ENCODE measurements at regions not wholly inside any gene's neighbourhood (a gene's known extent, or its start where the extent isn't known, plus 50 kb on each side); places are given as distances from the start of the nearest gene placed in this dataset.

- no peak overlapping the region for H2BK5ac ChIP-seq (ENCODE audit: insufficient read length, low read length)
- no peak for DNase-seq
- no peak overlapping the region for H2BK120ac ChIP-seq (ENCODE audit: low read depth, low read length, poor library complexity, severe bottlenecking)
- H3K9ac ChIP-seq (ENCODE audit: extremely low read depth, insufficient read length, low read length) = no peak overlapping the region
- H2BK12ac ChIP-seq (ENCODE audit: insufficient read length, low read depth, low read length) = no peak overlapping the region
- WGBS (ENCODE audit: extremely low coverage, insufficient read length, low lambda C conversion rate) = no CpG with 5 or more reads among the region's 5 CpGs
- no peaks in the 10 kb centered on the region for H3K36me3 Mint-ChIP-seq (ENCODE audit: insufficient read depth in 1 of 3, low read depth in 3 of 3)
- no peak overlapping the region for H3K4me3 Mint-ChIP-seq
- H3K27me3 ChIP-seq (ENCODE audit: insufficient read depth, low read length) = no peaks in the 10 kb centered on the region
- H2BK20ac ChIP-seq (ENCODE audit: low read depth, low read length, poor library complexity, severe bottlenecking) = no peak overlapping the region
- no peak overlapping the region for H3K14ac ChIP-seq (ENCODE audit: insufficient read depth, low read length)
- H3K4ac ChIP-seq (ENCODE audit: low read depth, low read length) = no peak overlapping the region
- H3K56ac ChIP-seq (ENCODE audit: insufficient read length, low read depth, low read length) = no peak overlapping the region
- no peak overlapping the region for H3K4me2 ChIP-seq (ENCODE audit: insufficient read depth, insufficient read length, low read length)
- H3T11ph ChIP-seq (ENCODE audit: low read length) = no peak overlapping the region
- H3K4me1 ChIP-seq (ENCODE audit: insufficient read depth, low read length) = no peaks in the 10 kb centered on the region; the same call in 1 of the 2 replicates
- no peaks in the 10 kb centered on the region for H3K27me3 Mint-ChIP-seq (ENCODE audit: low read depth)
- H3K79me1 ChIP-seq (ENCODE audit: insufficient read depth, low read depth, low read length, poor library complexity, severe bottlenecking) = no peaks in the 10 kb centered on the region
- no peaks in the 10 kb centered on the region for H3K23me2 ChIP-seq (ENCODE audit: insufficient read length, low read depth, low read length, poor library complexity, severe bottlenecking)
- no peak overlapping the region for H3K27ac Mint-ChIP-seq
- no peak overlapping the region for H2BK15ac ChIP-seq (ENCODE audit: low read depth, low read length)
- H2AFZ ChIP-seq (ENCODE audit: low read length) = no peak overlapping the region
- no peak overlapping the region for H3K23ac ChIP-seq (ENCODE audit: insufficient read length, low read depth, low read length)
- no peak overlapping the region for H2AK5ac ChIP-seq (ENCODE audit: insufficient read length, low read length)
- no peaks in the 10 kb centered on the region; a peak in 1 of 4 replicates for H3K4me1 Mint-ChIP-seq
- H3K27ac ChIP-seq (ENCODE audit: insufficient read length, low read depth, low read length) = no peak overlapping the region
- H4K91ac ChIP-seq (ENCODE audit: insufficient read length, low read depth, low read length) = no peak overlapping the region
- no peak overlapping the region for H4K5ac ChIP-seq (ENCODE audit: insufficient read length, low read depth, low read length)
- no peak for TF ChIP-seq CTCF (conservative IDR thresholded peaks at IDR 0.05)
- H3K9me3 Mint-ChIP-seq = no peaks in the 10 kb centered on the region
- H4K20me1 ChIP-seq (ENCODE audit: control insufficient read depth, insufficient read depth, insufficient read length) = no peaks in the 10 kb centered on the region
- no peak overlapping the region for H4K8ac ChIP-seq (replicated peaks; ENCODE audit: insufficient read length, low read depth, low read length)
- no peaks in the 10 kb centered on the region for H3K79me2 ChIP-seq (ENCODE audit: insufficient read depth, low read length)
- no peaks in the 10 kb centered on the region for H3K9me3 ChIP-seq (ENCODE audit: control insufficient read depth, low read depth, low read length)
- no peak overlapping the region for H3K18ac ChIP-seq (ENCODE audit: insufficient read length, low read depth, low read length)
Measured at GRCh38 chr9:82668689-82669199, 394.2 kb downstream of the RASEF start.
